Keratinocyte (primary cell): ENCODE measurements at regions not wholly inside any gene's neighbourhood (a gene's known extent, or its start where the extent isn't known, plus 50 kb on each side); places are given as distances from the start of the nearest gene placed in this dataset.

Experiments
- DNase-seq: peaks from one replicate; pipeline ENCODE4 v3.0.0-alpha.2; 2011; ENCODE audit warnings: low read depth, missing footprints, low spot score
- FAIRE-seq: peaks from 2 replicates; lab custom pipeline; 2011; peaks lifted over from hg19 to GRCh38; lab: Jason Lieb, UNC
- H2AFZ ChIP-seq: 2 replicates; pipeline ENCODE4 v1.6.0; 2012; ENCODE audit warnings: low read length, control low read depth, inconsistent platforms; ENCODE audit not compliant: control insufficient read depth
- H3K27ac ChIP-seq: 2 replicates; pipeline ENCODE4 v1.5.1; 2011; ENCODE audit warnings: low read length; ENCODE audit not compliant: control insufficient read depth, insufficient read depth
- H3K27me3 ChIP-seq: 3 replicates; pipeline ENCODE4 v1.6.0; 2011; ENCODE audit warnings: low read length; ENCODE audit not compliant: control insufficient read depth, insufficient read depth; ENCODE audit errors: extremely low read depth
- H3K36me3 ChIP-seq, 2 experiments: 2 replicates in 1 of 2; 3 replicates in 1 of 2; pipeline ENCODE4 v1.5.1; 2011; ENCODE audit warnings: low read length in 2 of 2, mild to moderate bottlenecking in 1 of 2; ENCODE audit not compliant: control insufficient read depth in 2 of 2, insufficient read depth in 2 of 2; ENCODE audit errors: extremely low read depth in 1 of 2
- H3K4me1 ChIP-seq: 3 replicates; pipeline ENCODE4 v1.5.1; 2011; ENCODE audit warnings: low read length; ENCODE audit not compliant: control insufficient read depth, insufficient read depth; ENCODE audit errors: extremely low read depth
- H3K4me2 ChIP-seq: 3 replicates; pipeline ENCODE4 v1.6.0; 2011; ENCODE audit warnings: low read depth, low read length; ENCODE audit not compliant: control insufficient read depth, insufficient read depth; ENCODE audit errors: extremely low read depth
- H3K4me3 ChIP-seq, 3 experiments: fragments of 200-600 bp in 1 of 3; sonication (generic) in 1 of 3; 2 replicates in 2 of 3; 3 replicates in 1 of 3; pipeline ENCODE4 v1.5.1; 2011 to 2016; ENCODE audit warnings: low read length in 3 of 3, mild to moderate bottlenecking in 3 of 3, control low read depth in 2 of 3, inconsistent platforms in 1 of 3, low read depth in 1 of 3, mixed read lengths in 1 of 3, mixed run types in 1 of 3, moderate library complexity in 1 of 3; ENCODE audit not compliant: control insufficient read depth in 2 of 3, insufficient read depth in 2 of 3; ENCODE audit errors: extremely low read depth in 1 of 3
- H3K79me2 ChIP-seq: 2 replicates; pipeline ENCODE4 v1.6.0; 2012; ENCODE audit warnings: low read length; ENCODE audit not compliant: control insufficient read depth, insufficient read depth
- H3K9ac ChIP-seq: 3 replicates; pipeline ENCODE4 v1.6.0; 2011; ENCODE audit warnings: low read length; ENCODE audit not compliant: control insufficient read depth, insufficient read depth; ENCODE audit errors: extremely low read depth
- H3K9me1 ChIP-seq: 3 replicates; pipeline ENCODE4 v1.6.0; 2011; ENCODE audit warnings: low read length; ENCODE audit not compliant: control insufficient read depth, insufficient read depth; ENCODE audit errors: extremely low read depth
- H3K9me3 ChIP-seq: 2 replicates; pipeline ENCODE4 v1.5.1; 2012; ENCODE audit warnings: low read depth, low read length; ENCODE audit not compliant: control insufficient read depth
- H4K20me1 ChIP-seq: 3 replicates; pipeline ENCODE4 v1.6.0; 2011; ENCODE audit warnings: low read length; ENCODE audit not compliant: control insufficient read depth, insufficient read depth; ENCODE audit errors: extremely low read depth
- CTCF ChIP-seq, 3 experiments: IDR thresholded peaks in 1 of 3; conservative IDR thresholded peaks in 1 of 3; optimal IDR thresholded peaks in 1 of 3; 2 replicates in 2 of 3; 3 replicates in 1 of 3; pipeline versions ENCODE3 to v1.5.1; 2011; ENCODE audit warnings: low read length in 3 of 3, mild to moderate bottlenecking in 3 of 3, moderate library complexity in 2 of 3, control low read depth in 1 of 3, inconsistent platforms in 1 of 3; ENCODE audit not compliant: insufficient read depth in 2 of 3; ENCODE audit errors: extremely low read depth in 1 of 3
- EZH2 ChIP-seq: IDR thresholded peaks from one replicate; pipeline ENCODE4 v1.6.1; 2012; ENCODE audit warnings: inconsistent platforms, mild to moderate bottlenecking, low read length, moderate library complexity
- dilution Hi-C: fragments of 300-500 bp; cut with MboI; formaldehyde crosslinking; loops from one replicate; pipeline ENCODE4 v1.7.0; 2020; ENCODE audit warnings: low sequenced_read_pairs; ENCODE audit not compliant: extremely low pct_ligation_motif_present

- Histone ChIP-seq H3K4me2 (no peak overlapping the region), H3K27me3 (no peaks in the 10 kb centered on the region), H3K9me3 (no peaks in the 10 kb centered on the region), H3K79me2 (no peaks in the 10 kb centered on the region), H2AFZ (no peak overlapping the region), H3K9me1 (no peaks in the 10 kb centered on the region), H3K4me1 (no peaks in the 10 kb centered on the region), H3K4me3 (no peak overlapping the region), H4K20me1 (no peaks in the 10 kb centered on the region), H3K36me3 (no peaks in the 10 kb centered on the region), H3K9ac (no peak overlapping the region), H3K27ac (no peak overlapping the region)
- dilution Hi-C loops = no loop called here
- no peak for TF ChIP-seq CTCF (optimal IDR thresholded peaks at IDR 0.05 in 1 of 3, IDR thresholded peaks at IDR 0.05 in 1 of 3, conservative IDR thresholded peaks at IDR 0.05 in 1 of 3; ENCODE audit: extremely low read depth in 1 of 3, insufficient read depth in 2 of 3, low read length in 3 of 3)
- TF ChIP-seq EZH2 = no peak
- DNase-seq = no peak
- no peak for FAIRE-seq
These were observed 1261.6 kb upstream of the TMEM132C start for GRCh38 chr12:127005406-127005805.

GRCh38 chr12:127006972-127007371 lies 1260.0 kb upstream of the TMEM132C start:
- FAIRE-seq = no peak
- Histone ChIP-seq H3K4me1 (no peaks in the 10 kb centered on the region), H3K4me3 (no peak overlapping the region), H3K9me3 (no peaks in the 10 kb centered on the region), H3K27me3 (no peaks in the 10 kb centered on the region), H3K9me1 (no peaks in the 10 kb centered on the region), H3K36me3 (no peaks in the 10 kb centered on the region), H3K79me2 (no peaks in the 10 kb centered on the region), H3K9ac (no peak overlapping the region), H4K20me1 (no peaks in the 10 kb centered on the region), H3K4me2 (no peak overlapping the region), H3K27ac (no peak overlapping the region), H2AFZ (no peak overlapping the region)
- no peak for DNase-seq
- TF ChIP-seq CTCF (optimal IDR thresholded peaks at IDR 0.05 in 1 of 3, IDR thresholded peaks at IDR 0.05 in 1 of 3, conservative IDR thresholded peaks at IDR 0.05 in 1 of 3; ENCODE audit: extremely low read depth in 1 of 3, insufficient read depth in 2 of 3, low read length in 3 of 3) = no peak
- no peak for TF ChIP-seq EZH2
- dilution Hi-C loops = no loop called here
